GM12873 (cell line): ENCODE measurements at regions not wholly inside any gene's neighbourhood (a gene's known extent, or its start where the extent isn't known, plus 50 kb on each side); places are given as distances from the start of the nearest gene placed in this dataset.

ENCODE experiments used
- CTCF ChIP-seq: IDR thresholded peaks from 2 replicates; pipeline ENCODE4 v1.5.1; 2012; ENCODE audit warnings: low read depth, mild to moderate bottlenecking, moderate library complexity, low read length, control low read depth; ENCODE audit not compliant: insufficient read depth; ENCODE audit errors: missing control alignments

- no peak for TF ChIP-seq CTCF
These were observed 148.0 kb downstream of the TPRA1 start for GRCh38 chr3:127442506-127442905.

GRCh38 chr3:127441764-127442163 is 148.8 kb downstream of the TPRA1 start:
- no peak for TF ChIP-seq CTCF

- no peak for TF ChIP-seq CTCF
These were observed 150.1 kb downstream of the TPRA1 start for GRCh38 chr3:127440384-127440783.

- no peak for TF ChIP-seq CTCF
These were observed 150.9 kb downstream of the TPRA1 start for GRCh38 chr3:127439621-127440020.

- no peak for TF ChIP-seq CTCF
These were observed 151.1 kb upstream of the PRR20G start for GRCh38 chr3:127438951-127439350.

GRCh38 chr3:127438371-127438770 is 150.5 kb upstream of the PRR20G start:
- no peak for TF ChIP-seq CTCF

- TF ChIP-seq CTCF, result no peak
These were observed 143.2 kb upstream of the PRR20G start for GRCh38 chr3:127431066-127431465.
